SU-DHL-6 (cell line): ENCODE measurements at regions not wholly inside any gene's neighbourhood (a gene's known extent, or its start where the extent isn't known, plus 50 kb on each side); places are given as distances from the start of the nearest gene placed in this dataset.

Source experiments
- H2AFZ ChIP-seq: fragments of 200-600 bp; sonication (generic); 2 replicates; pipeline ENCODE4 v1.6.1; 2014; ENCODE audit warnings: low read depth, mild to moderate bottlenecking, moderate library complexity, mixed read lengths, antibody characterized with exemption, low read length; ENCODE audit not compliant: severe bottlenecking
- H3F3A ChIP-seq: fragments of 200-600 bp; shearing (Covaris generic); 2 replicates; pipeline ENCODE4 v1.6.0; 2016; ENCODE audit warnings: antibody characterized with exemption, mild to moderate bottlenecking; ENCODE audit not compliant: insufficient read depth
- H3K27ac ChIP-seq: fragments of 200-600 bp; sonication (generic); 2 replicates; pipeline ENCODE4 v1.5.1; 2016; ENCODE audit warnings: low read depth, mild to moderate bottlenecking, low read length, moderate library complexity, mixed read lengths
- H3K27me3 ChIP-seq: fragments of 200-600 bp; sonication (generic), shearing (Covaris generic); 2 replicates; pipeline ENCODE4 v1.6.0; 2014; ENCODE audit warnings: mild to moderate bottlenecking, low read length
- H3K36me3 ChIP-seq: fragments of 200-600 bp; sonication (generic); 2 replicates; pipeline ENCODE4 v1.6.1; 2014; ENCODE audit warnings: mild to moderate bottlenecking, low read length, mixed read lengths
- H3K4me2 ChIP-seq: fragments of 300-600, 200-600 bp; shearing (Covaris generic), sonication (generic); 2 replicates; pipeline ENCODE4 v1.6.0; 2014; ENCODE audit warnings: low read length, low read depth, mild to moderate bottlenecking; ENCODE audit not compliant: poor library complexity, severe bottlenecking
- H3K4me3 ChIP-seq: fragments of 200-600 bp; sonication (generic); 2 replicates; pipeline ENCODE4 v1.5.1; 2014; ENCODE audit warnings: antibody characterized with exemption, low read length, mild to moderate bottlenecking, mixed read lengths; ENCODE audit not compliant: insufficient read depth, poor library complexity, severe bottlenecking
- H3K79me2 ChIP-seq: fragments of 200-600 bp; sonication (generic); 2 replicates; pipeline ENCODE4 v1.6.1; 2014; ENCODE audit warnings: mild to moderate bottlenecking, low read length, moderate library complexity; ENCODE audit not compliant: insufficient read depth
- H3K9ac ChIP-seq: fragments of 200-600 bp; sonication (generic); 2 replicates; pipeline ENCODE4 v1.7.0; 2014; ENCODE audit warnings: mild to moderate bottlenecking, low read length
- H3K9me2 ChIP-seq: fragments of 200-600 bp; sonication (generic); replicated peaks from 2 replicates; pipeline ENCODE4 v1.6.1; 2014; ENCODE audit warnings: low read length; ENCODE audit not compliant: insufficient read depth
- H3K9me3 ChIP-seq: fragments of 200-600 bp; sonication (generic); 2 replicates; pipeline ENCODE4 v1.6.1; 2014; ENCODE audit warnings: low read length, mixed read lengths; ENCODE audit not compliant: insufficient read depth
- H4K20me1 ChIP-seq: fragments of 200-600 bp; sonication (generic); 2 replicates; pipeline ENCODE4 v1.6.1; 2014; ENCODE audit warnings: low read depth, mild to moderate bottlenecking, antibody characterized with exemption, low read length, moderate library complexity, mixed read lengths
- EZH2phosphoT487 ChIP-seq: fragments of 200-600 bp; sonication (generic), shearing (Covaris generic); conservative IDR thresholded peaks from 2 replicates; pipeline ENCODE4 v1.6.1; 2018; ENCODE audit warnings: mild to moderate bottlenecking, antibody characterized with exemption, low read length, moderate library complexity, mixed read lengths
- TF ChIP-seq, protein P1 (sequence below): fragments of 200-600 bp; sonication (generic); IDR thresholded peaks from one replicate; pipeline ENCODE4 v1.5.1; 2017; ENCODE audit warnings: antibody characterized with exemption, mild to moderate bottlenecking, low read length, moderate library complexity; ENCODE audit not compliant: insufficient read depth, poor library complexity, severe bottlenecking

DNA sequence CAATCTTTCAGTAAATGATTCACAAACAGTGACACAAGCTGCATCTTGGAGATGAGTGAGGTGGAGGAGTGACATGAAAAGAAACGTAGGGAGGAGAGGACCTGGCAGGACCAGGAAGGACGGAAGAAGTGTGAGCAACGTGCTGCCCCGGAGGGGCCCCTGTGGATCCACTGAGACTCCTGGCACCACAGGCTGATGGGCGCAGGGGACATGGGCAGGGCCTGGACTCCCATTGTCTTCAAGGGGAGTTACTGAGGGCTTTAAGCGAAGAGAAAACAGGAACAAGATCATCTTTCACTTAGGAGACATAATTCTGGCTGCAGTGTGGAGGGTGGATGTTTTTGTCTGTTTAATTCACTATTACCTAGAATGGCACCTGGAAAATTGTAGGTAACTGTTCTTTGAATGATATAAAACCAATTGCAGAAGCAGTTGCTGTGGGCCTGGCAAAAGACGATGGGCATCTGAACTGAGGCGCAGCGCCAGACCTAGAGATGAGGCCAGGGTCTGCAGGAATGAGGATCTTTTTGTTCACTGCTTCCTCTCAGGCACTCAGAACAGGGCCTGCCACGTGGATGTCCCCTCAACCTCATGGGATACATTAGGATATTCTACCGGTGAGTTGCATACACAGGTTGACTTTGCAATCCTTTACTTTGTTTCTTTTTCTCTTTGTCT is 156.4 kb downstream of the TMEM18 start:
- Histone ChIP-seq H2AFZ (no peak overlapping the region), H3K9me3 (no peaks in the 10 kb centered on the region), H3K9me2 (no peaks in the 10 kb centered on the region), H3K9ac (no peak overlapping the region), H3K27ac (no peak overlapping the region), H3F3A (no peaks in the 10 kb centered on the region), H3K36me3 (no peaks in the 10 kb centered on the region), H4K20me1 (no peaks in the 10 kb centered on the region), H3K79me2 (no peaks in the 10 kb centered on the region), H3K4me3 (no peak overlapping the region), H3K4me2 (no peak overlapping the region), H3K27me3 (no peaks in the 10 kb centered on the region)
- TF ChIP-seq, protein P1, sequence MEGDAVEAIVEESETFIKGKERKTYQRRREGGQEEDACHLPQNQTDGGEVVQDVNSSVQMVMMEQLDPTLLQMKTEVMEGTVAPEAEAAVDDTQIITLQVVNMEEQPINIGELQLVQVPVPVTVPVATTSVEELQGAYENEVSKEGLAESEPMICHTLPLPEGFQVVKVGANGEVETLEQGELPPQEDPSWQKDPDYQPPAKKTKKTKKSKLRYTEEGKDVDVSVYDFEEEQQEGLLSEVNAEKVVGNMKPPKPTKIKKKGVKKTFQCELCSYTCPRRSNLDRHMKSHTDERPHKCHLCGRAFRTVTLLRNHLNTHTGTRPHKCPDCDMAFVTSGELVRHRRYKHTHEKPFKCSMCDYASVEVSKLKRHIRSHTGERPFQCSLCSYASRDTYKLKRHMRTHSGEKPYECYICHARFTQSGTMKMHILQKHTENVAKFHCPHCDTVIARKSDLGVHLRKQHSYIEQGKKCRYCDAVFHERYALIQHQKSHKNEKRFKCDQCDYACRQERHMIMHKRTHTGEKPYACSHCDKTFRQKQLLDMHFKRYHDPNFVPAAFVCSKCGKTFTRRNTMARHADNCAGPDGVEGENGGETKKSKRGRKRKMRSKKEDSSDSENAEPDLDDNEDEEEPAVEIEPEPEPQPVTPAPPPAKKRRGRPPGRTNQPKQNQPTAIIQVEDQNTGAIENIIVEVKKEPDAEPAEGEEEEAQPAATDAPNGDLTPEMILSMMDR = no peak
- TF ChIP-seq EZH2phosphoT487 = no peak

DNA sequence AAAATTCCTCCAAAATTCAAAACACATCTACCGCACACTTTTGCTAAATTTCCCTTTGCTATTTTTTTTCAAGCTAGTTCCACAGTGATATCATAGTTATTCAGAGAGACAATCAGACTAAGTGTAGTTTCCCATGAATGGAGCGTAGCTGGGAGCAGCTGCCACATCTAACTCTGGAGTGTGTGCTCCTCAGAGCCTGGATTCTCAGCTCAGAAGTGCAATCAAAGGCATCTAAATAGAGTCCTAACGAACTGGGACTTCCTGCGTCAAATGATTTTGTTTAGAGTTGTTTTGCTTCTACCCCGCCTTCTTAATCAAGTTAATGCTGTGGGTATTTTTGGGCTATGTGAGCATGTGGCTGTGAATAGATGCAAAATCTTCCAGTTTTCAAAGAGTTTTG is 160.3 kb downstream of the TMEM18 start:
- H4K20me1 ChIP-seq = no peaks in the 10 kb centered on the region
- H3K4me2 ChIP-seq = no peak overlapping the region
- H3K9me2 ChIP-seq = no peaks in the 10 kb centered on the region
- no peaks in the 10 kb centered on the region for H3K27me3 ChIP-seq
- no peaks in the 10 kb centered on the region for H3F3A ChIP-seq
- H3K9ac ChIP-seq = no peak overlapping the region
- H3K27ac ChIP-seq = no peak overlapping the region
- no peaks in the 10 kb centered on the region for H3K36me3 ChIP-seq
- no peak for TF ChIP-seq EZH2phosphoT487
- TF ChIP-seq, protein P1 = no peak
- H3K79me2 ChIP-seq = no peaks in the 10 kb centered on the region
- H2AFZ ChIP-seq = no peak overlapping the region
- no peaks in the 10 kb centered on the region for H3K9me3 ChIP-seq
- no peak overlapping the region for H3K4me3 ChIP-seq

DNA sequence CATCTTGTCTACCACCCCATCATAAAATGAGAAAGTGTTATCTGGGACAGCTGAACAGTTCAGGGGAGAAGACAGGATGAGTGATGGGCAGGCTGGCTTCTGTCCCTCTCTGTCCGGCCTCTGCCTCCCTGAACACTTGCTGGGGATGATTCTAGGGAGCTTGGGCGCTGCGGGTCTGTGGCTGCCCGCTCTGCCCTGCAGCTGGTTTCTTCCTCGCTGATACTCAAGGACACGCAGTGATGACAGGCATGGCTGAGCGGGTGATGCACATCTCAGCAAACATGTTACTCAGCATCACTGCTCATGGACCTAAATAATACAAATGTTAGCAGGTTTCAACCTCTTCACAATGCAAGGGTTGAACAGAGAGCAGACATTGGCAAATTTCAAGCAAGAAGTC is 161.1 kb downstream of the TMEM18 start:
- Histone ChIP-seq H3K9me3 (no peaks in the 10 kb centered on the region), H2AFZ (no peak overlapping the region), H3K4me2 (no peak overlapping the region), H3K36me3 (no peaks in the 10 kb centered on the region), H3K9ac (no peak overlapping the region), H3K4me3 (no peak overlapping the region), H3K79me2 (no peaks in the 10 kb centered on the region), H3K27ac (no peak overlapping the region), H3K9me2 (no peaks in the 10 kb centered on the region), H3K27me3 (no peaks in the 10 kb centered on the region), H4K20me1 (no peaks in the 10 kb centered on the region), H3F3A (no peaks in the 10 kb centered on the region)
- TF ChIP-seq, protein P1 = no peak
- TF ChIP-seq EZH2phosphoT487 = no peak
